ENCODE measurements at regions not wholly inside any gene's neighbourhood (a gene's known extent, or its start where the extent isn't known, plus 50 kb on each side); places are given as distances from the start of the nearest gene placed in this dataset.

DNA sequence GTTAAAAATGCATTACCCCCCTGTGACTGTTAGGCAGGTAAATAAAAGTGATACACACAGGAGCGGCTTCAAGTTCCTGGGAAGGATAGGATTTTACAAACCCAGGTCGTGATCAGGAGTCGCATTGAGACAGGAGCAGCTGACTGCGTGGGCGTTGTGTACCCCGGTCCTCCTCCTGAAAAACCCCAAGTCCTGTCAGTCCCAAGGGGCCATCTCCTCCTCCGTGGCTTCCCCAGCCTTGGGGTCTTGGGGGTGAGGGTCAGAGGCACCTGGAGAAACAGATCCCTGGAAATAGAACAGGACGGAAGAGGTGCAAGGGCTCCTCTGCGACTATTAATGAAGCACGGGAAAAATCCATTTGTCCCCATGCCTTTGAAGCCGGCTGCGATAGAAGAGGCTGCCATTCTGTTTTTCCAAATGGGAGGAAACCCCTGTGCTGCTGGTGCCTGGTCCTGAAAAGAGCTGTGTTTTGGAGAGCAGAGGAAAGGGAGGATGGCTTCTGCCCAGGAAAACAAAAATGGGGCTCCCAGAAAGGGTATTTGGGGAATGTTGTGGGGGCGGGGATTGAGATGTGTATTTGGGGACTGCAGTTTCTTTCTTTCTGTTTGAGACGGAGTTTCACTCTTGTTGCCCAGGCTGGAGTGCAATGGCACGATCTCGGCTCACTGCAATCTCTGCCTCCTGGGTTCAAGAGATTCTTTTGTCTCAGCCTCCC lies 143.1 kb downstream of the ZNF664 start:
- intact Hi-C loops (cut with DNase I, micrococcal nuclease), result no loop called here
- no peak overlapping the region for H3K4me3 ChIP-seq
- no peak for ATAC-seq
- H3K9me3 ChIP-seq, result no peaks in the 10 kb centered on the region
- TF ChIP-seq, protein P1, sequence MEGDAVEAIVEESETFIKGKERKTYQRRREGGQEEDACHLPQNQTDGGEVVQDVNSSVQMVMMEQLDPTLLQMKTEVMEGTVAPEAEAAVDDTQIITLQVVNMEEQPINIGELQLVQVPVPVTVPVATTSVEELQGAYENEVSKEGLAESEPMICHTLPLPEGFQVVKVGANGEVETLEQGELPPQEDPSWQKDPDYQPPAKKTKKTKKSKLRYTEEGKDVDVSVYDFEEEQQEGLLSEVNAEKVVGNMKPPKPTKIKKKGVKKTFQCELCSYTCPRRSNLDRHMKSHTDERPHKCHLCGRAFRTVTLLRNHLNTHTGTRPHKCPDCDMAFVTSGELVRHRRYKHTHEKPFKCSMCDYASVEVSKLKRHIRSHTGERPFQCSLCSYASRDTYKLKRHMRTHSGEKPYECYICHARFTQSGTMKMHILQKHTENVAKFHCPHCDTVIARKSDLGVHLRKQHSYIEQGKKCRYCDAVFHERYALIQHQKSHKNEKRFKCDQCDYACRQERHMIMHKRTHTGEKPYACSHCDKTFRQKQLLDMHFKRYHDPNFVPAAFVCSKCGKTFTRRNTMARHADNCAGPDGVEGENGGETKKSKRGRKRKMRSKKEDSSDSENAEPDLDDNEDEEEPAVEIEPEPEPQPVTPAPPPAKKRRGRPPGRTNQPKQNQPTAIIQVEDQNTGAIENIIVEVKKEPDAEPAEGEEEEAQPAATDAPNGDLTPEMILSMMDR (IDR thresholded peaks at IDR 0.05), result no peak
- DNase-seq, result no peak
- H3K36me3 ChIP-seq (ENCODE audit: low read depth), result no peaks in the 10 kb centered on the region
- no peaks in the 10 kb centered on the region for H3K4me1 ChIP-seq (ENCODE audit: low read depth)

DNA sequence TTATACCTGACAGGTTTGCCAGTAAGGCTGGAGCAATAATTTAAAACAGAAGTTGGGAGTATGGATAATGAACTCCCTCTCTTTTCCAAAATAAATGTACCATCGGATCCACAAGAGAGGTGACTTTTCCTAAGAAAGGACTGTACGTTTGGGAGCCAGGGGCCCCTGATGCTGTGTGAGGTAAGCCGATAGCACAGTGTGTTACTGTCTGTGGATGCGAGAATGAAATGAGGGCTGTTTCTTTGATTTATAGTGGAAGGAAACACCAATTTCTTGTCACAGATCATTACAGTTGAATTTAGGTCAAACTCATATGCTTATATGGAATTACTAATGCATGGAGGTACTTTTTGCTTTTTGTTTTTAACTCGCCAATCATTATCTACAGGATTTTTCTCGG lies 147.7 kb downstream of the ZNF664 start:
- intact Hi-C loops (cut with DNase I, micrococcal nuclease), result no loop called here
- no peak for DNase-seq
- Histone ChIP-seq H3K36me3 (ENCODE audit: low read depth) (no peaks in the 10 kb centered on the region), H3K4me3 (no peak overlapping the region), H3K9me3 (no peaks in the 10 kb centered on the region), H3K4me1 (ENCODE audit: low read depth) (no peaks in the 10 kb centered on the region)
- TF ChIP-seq, protein P1 (IDR thresholded peaks at IDR 0.05), result no peak
- ATAC-seq, result no peak

DNA sequence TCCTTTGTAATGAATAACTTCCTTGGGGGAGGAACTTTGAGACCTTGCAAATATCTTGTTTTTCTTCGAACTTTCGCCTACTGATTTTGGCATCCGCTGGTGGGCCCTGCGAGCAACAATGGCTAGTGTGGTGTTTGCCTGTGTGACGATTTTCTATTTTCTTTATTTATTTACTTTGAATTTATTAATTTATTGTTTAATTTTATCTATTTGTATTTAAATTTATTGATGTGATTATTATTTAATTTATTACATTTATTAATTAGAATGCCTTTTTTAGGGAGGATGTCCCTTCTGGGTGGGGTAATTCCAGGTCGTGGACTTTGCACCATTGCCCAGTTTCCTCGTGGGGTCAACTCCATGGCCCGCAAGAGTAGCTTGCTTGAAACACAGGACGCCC lies 149.7 kb downstream of the ZNF664 start:
- intact Hi-C loops (cut with DNase I, micrococcal nuclease), result no loop called here
- H3K9me3 ChIP-seq, result no peaks in the 10 kb centered on the region
- H3K36me3 ChIP-seq (ENCODE audit: low read depth), result no peaks in the 10 kb centered on the region
- TF ChIP-seq, protein P1 (IDR thresholded peaks at IDR 0.05), result no peak
- ATAC-seq (no peak), DNase-seq (no peak)
- H3K4me3 ChIP-seq, result no peak overlapping the region
- H3K4me1 ChIP-seq (ENCODE audit: low read depth), result no peaks in the 10 kb centered on the region

DNA sequence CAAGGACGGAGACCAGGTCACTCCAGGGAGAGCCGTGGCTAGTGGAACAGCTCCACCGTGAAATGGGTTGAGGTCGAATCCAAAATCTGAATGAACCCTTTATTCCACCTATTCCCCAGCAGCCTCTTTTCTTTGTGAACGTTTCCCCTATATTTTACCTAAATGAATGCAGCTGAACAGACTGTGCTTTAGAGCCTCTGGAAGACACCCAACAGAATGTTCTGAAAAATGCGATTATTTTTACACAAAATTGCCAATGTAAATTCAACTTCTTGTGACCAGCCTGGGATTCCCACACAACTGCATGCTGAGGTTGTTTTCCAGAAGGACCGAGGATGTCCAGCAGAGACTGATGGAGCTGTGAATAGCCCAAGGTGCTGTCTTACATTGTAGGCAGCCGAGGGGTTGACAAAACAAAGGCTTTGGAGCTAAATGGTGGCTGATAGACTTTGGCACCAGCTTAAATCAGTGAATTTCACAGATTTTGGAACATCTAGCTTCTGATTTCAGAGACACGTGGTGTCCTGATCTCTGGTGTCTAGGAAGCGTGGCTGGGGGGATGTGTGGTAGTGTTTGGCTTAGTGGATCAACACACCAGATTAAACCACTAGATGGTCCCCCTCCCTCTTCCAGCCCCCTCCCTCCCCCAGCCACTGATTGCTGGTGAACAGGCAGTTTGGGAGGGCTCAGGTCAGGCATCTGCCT lies 150.4 kb downstream of the ZNF664 start:
- no peaks in the 10 kb centered on the region for H3K9me3 ChIP-seq
- TF ChIP-seq, protein P1 (IDR thresholded peaks at IDR 0.05), result no peak

DNA sequence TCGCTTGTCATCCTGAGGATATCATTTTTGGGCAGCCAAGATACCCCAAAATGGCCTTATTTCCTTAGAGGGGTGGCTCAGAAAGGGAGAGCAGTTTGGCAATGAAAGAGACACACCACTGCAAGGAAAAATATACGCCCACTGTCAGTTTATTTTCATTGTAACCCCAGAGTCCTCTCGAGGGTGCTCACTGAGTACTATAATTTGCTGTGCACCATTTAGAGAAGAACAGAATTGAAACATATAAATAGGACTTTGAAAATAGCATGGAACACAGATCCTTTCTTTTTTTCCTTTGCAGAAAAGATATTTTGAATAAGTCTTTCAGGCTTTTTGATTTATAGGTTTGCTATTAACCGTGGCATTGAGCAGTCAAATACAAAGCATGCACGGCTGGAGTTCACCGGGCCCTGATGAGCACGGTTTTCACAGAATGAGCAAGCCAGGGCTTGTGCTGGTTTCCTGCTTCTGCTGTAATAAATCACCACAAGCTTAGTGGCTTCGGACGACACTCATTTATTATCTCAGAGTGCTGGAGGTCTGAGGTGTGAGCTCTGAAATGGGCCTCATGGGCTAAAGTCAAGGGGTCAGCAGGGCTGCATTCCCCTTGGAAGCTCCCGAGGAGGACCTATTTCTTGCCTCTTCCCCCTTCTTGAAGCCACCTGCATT lies 152.3 kb downstream of the ZNF664 start:
- Histone ChIP-seq H3K4me1 (ENCODE audit: low read depth) (no peaks in the 10 kb centered on the region), H3K4me3 (no peak overlapping the region), H3K9me3 (no peaks in the 10 kb centered on the region), H3K36me3 (ENCODE audit: low read depth) (no peaks in the 10 kb centered on the region)
- TF ChIP-seq, protein P1 (IDR thresholded peaks at IDR 0.05), result no peak
- ATAC-seq (no peak), DNase-seq (no peak)
- intact Hi-C loops (cut with DNase I, micrococcal nuclease), result no loop called here

More for the DNA sequence above, 150.4 kb downstream of the ZNF664 start:
- DNase-seq, result no peak
- ATAC-seq, result no peak
- H3K4me1 ChIP-seq (ENCODE audit: low read depth), result no peaks in the 10 kb centered on the region
- H3K36me3 ChIP-seq (ENCODE audit: low read depth), result no peaks in the 10 kb centered on the region
- intact Hi-C loops (cut with DNase I, micrococcal nuclease), result no loop called here
- no peak overlapping the region for H3K4me3 ChIP-seq
